Uterus (tissue), 3 donors: ENCODE measurements at regions not wholly inside any gene's neighbourhood (a gene's known extent, or its start where the extent isn't known, plus 50 kb on each side); places are given as distances from the start of the nearest gene placed in this dataset.

ENCODE experiments used
- DNase-seq, 2 donors: peaks; one replicate each; pipeline ENCODE4 v3.0.0-alpha.2; 2019 to 2020
- H3K27ac ChIP-seq, 2 donors: fragments of 200-600 bp; sonication (generic); 1 replicate in 1 of 2; 2 replicates in 1 of 2; pipeline ENCODE4 v1.5.1; 2016 to 2018
- H3K27me3 ChIP-seq, 2 donors: fragments of 200-600 bp; sonication (generic); one replicate each; pipeline ENCODE4 v1.5.1; 2018 to 2019; ENCODE audit warnings: control low read depth in 1 of 2
- H3K36me3 ChIP-seq, 2 donors: fragments of 200-600 bp; sonication (generic); one replicate each; pipeline ENCODE4 v1.5.1; 2019; ENCODE audit warnings: control low read depth in 1 of 2
- H3K4me1 ChIP-seq, 2 donors: fragments of 200-600 bp; sonication (generic); one replicate each; pipeline ENCODE4 v1.5.1; 2018 to 2019; ENCODE audit warnings: control low read depth in 1 of 2
- H3K4me3 ChIP-seq, 2 donors: fragments of 200-600 bp; sonication (generic); 1 replicate in 1 of 2; 2 replicates in 1 of 2; pipeline ENCODE4 v1.5.1; 2018 to 2019; ENCODE audit warnings: mild to moderate bottlenecking in 1 of 2
- H3K9me3 ChIP-seq, 2 donors: fragments of 200-600 bp; sonication (generic); one replicate each; pipeline ENCODE4 v1.5.1; 2019; ENCODE audit warnings: control low read depth in 1 of 2
- CTCF ChIP-seq, 4 experiments: fragments of 200-600 bp in 2 of 4; fragments of 450-650 bp in 2 of 4; sonication (generic) in 2 of 4; IDR thresholded peaks; one replicate each; pipeline ENCODE4 v1.5.1; 2016 to 2019; ENCODE audit warnings: antibody characterized with exemption in 4 of 4, mild to moderate bottlenecking in 2 of 4, moderate library complexity in 1 of 4
- POLR2A ChIP-seq, 2 donors: fragments of 450-650 bp; IDR thresholded peaks; one replicate each; pipeline ENCODE4 v1.6.1; 2016; ENCODE audit warnings: antibody characterized with exemption in 2 of 2, mild to moderate bottlenecking in 1 of 2, moderate library complexity in 1 of 2
- intact Hi-C: fragments of 100-400 bp; cut with DNase I; formaldehyde crosslinking; loops from one replicate; pipeline ENCODE4 v1.15.1; 2023; ENCODE audit warnings: low total_unique reads
- donor health status: DM: yes; HTN: yes; CAD: no.

GRCh38 chr5:155952486-155953089 lies 374.4 kb upstream of the SGCD start:
- H3K27me3 ChIP-seq = no peaks in the 10 kb centered on the region
- no peak overlapping the region for H3K27ac ChIP-seq
- no peaks in the 10 kb centered on the region for H3K9me3 ChIP-seq
- H3K4me1 ChIP-seq = no peaks in the 10 kb centered on the region
- intact Hi-C loops = no loop called here
- no peak for DNase-seq
- H3K4me3 ChIP-seq = no peak overlapping the region
- H3K36me3 ChIP-seq = no peaks in the 10 kb centered on the region
- no peak for TF ChIP-seq CTCF (IDR thresholded peaks at IDR 0.05)
- no peak for TF ChIP-seq POLR2A (IDR thresholded peaks at IDR 0.05)

GRCh38 chr5:155953335-155953734 lies 373.6 kb upstream of the SGCD start:
- Histone ChIP-seq H3K27me3 (no peaks in the 10 kb centered on the region), H3K36me3 (no peaks in the 10 kb centered on the region), H3K4me1 (no peaks in the 10 kb centered on the region), H3K27ac (no peak overlapping the region), H3K4me3 (no peak overlapping the region), H3K9me3 (no peaks in the 10 kb centered on the region)
- intact Hi-C loops = no loop called here
- DNase-seq = no peak
- no peak for TF ChIP-seq CTCF (IDR thresholded peaks at IDR 0.05)
- no peak for TF ChIP-seq POLR2A (IDR thresholded peaks at IDR 0.05)

GRCh38 chr5:155954701-155955445 lies 372.1 kb upstream of the SGCD start:
- Histone ChIP-seq H3K9me3 (no peaks in the 10 kb centered on the region), H3K27me3 (no peaks in the 10 kb centered on the region), H3K36me3 (no peaks in the 10 kb centered on the region), H3K27ac (no peak overlapping the region), H3K4me3 (no peak overlapping the region), H3K4me1 (no peaks in the 10 kb centered on the region)
- no peak for DNase-seq
- TF ChIP-seq POLR2A (IDR thresholded peaks at IDR 0.05) (no peak), CTCF (IDR thresholded peaks at IDR 0.05) (no peak)
- intact Hi-C loops = no loop called here

GRCh38 chr5:155957884-155958283 lies 369.1 kb upstream of the SGCD start:
- intact Hi-C loops = no loop called here
- no peaks in the 10 kb centered on the region for H3K27me3 ChIP-seq
- no peak overlapping the region for H3K4me3 ChIP-seq
- TF ChIP-seq CTCF (IDR thresholded peaks at IDR 0.05) = no peak
- no peak for TF ChIP-seq POLR2A (IDR thresholded peaks at IDR 0.05)
- no peaks in the 10 kb centered on the region for H3K36me3 ChIP-seq
- no peaks in the 10 kb centered on the region for H3K4me1 ChIP-seq
- no peak overlapping the region for H3K27ac ChIP-seq
- no peak for DNase-seq
- H3K9me3 ChIP-seq = no peaks in the 10 kb centered on the region

GRCh38 chr5:155959082-155959481 lies 367.9 kb upstream of the SGCD start:
- no peak for TF ChIP-seq POLR2A (IDR thresholded peaks at IDR 0.05)
- no peak for TF ChIP-seq CTCF (IDR thresholded peaks at IDR 0.05)
- DNase-seq = no peak
- Histone ChIP-seq H3K27ac (no peak overlapping the region), H3K4me3 (no peak overlapping the region), H3K4me1 (no peaks in the 10 kb centered on the region), H3K36me3 (no peaks in the 10 kb centered on the region), H3K9me3 (no peaks in the 10 kb centered on the region), H3K27me3 (no peaks in the 10 kb centered on the region)
- intact Hi-C loops = no loop called here
